ENCODE measurements at regions not wholly inside any gene's neighbourhood (a gene's known extent, or its start where the extent isn't known, plus 50 kb on each side); places are given as distances from the start of the nearest gene placed in this dataset.
A peak's percentile ranks its signal among the peaks of the same experiment; 100 is the strongest.
"Not testable (repeated sequence)": the region's sequence is repeated elsewhere in the genome, so short reads cannot be mapped to it uniquely, and the experiment has no call there.

DNA sequence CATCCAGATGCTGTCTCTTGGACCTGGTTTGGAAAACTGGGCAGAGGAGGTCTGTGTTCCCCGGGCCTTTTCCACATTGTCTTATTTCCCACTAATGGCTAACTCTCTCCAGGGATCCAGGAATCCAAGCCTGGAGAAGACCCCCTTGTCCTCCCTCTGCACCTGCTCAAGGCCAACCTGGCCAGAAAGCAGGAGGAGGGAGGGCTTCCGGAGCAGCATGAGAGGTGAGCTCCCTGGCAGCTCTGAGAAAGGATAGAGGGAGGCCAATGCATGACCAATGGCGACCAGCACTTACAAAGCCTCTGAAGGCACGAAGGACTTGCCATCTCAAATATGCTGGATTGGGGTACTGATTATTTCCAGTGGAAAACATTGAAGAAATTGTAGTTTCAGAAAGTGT lies 445.0 kb upstream of the B3GAT1 start:
- Mint-ChIP-seq H3K36me3 (no peaks in the 10 kb centered on the region), H3K27me3 (peaks cover 0 to 10% (median 10%) of the 10 kb centered on the region in 3 donors), H3K4me1 (no peaks in the 10 kb centered on the region), H3K27ac (no peak overlapping the region), H3K9me3 (no peaks in the 10 kb centered on the region), H3K4me3 (no peak overlapping the region)
- no peak for ATAC-seq (ENCODE audit: low read depth in 2 of 2)
- DNase-seq = no peak

DNA sequence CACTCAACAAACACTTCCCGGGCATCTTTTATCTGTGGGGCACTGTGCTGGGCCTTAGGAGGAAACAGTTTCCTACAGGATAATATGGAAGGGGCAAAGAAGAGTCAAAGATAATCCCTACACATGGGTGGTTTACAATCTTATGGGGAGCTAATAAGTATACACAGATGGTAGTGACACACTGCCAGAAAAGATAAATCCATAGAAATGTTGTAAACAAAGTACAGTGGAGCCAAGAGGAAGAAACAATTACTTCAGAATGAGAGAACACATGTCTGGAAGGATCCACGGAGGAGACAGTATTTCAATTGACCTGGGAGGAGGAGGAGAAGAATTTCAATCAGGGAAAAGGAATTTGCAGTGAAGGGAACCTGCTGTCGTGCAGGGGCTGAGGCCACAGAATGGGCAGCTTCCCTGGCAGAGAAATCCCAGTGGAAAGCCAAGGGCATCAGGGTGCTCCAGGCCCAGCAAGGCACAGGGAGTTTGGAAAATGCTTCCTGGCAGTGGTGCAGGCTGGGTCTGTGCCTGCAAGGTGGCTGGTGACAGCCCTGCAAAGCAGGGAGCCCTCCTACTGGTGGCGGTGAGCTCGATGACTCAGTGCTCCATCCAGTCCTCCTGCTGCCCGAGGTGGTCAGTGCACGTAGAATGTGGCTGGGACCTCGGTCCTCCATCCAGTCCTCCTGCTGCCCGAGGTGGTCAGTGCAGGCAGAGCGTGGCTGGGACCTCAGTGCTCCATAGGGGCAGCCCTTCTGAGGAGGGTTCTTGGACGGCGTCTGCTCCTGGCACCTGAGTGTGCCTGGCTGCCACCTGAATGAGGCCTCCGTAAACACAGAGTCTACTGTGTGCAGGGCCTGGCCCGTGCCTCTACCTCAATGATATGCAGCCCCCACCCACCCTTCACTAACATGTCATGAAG lies 444.3 kb upstream of the B3GAT1 start:
- ATAC-seq (ENCODE audit: low read depth in 2 of 2) (no peak), DNase-seq (no peak)
- Mint-ChIP-seq H3K27me3 (peaks cover 0 to 10% (median 10%) of the 10 kb centered on the region in 3 donors), H3K4me3 (no peak overlapping the region), H3K4me1 (no peaks in the 10 kb centered on the region), H3K9me3 (no peaks in the 10 kb centered on the region), H3K27ac (no peak overlapping the region), H3K36me3 (no peaks in the 10 kb centered on the region)

DNA sequence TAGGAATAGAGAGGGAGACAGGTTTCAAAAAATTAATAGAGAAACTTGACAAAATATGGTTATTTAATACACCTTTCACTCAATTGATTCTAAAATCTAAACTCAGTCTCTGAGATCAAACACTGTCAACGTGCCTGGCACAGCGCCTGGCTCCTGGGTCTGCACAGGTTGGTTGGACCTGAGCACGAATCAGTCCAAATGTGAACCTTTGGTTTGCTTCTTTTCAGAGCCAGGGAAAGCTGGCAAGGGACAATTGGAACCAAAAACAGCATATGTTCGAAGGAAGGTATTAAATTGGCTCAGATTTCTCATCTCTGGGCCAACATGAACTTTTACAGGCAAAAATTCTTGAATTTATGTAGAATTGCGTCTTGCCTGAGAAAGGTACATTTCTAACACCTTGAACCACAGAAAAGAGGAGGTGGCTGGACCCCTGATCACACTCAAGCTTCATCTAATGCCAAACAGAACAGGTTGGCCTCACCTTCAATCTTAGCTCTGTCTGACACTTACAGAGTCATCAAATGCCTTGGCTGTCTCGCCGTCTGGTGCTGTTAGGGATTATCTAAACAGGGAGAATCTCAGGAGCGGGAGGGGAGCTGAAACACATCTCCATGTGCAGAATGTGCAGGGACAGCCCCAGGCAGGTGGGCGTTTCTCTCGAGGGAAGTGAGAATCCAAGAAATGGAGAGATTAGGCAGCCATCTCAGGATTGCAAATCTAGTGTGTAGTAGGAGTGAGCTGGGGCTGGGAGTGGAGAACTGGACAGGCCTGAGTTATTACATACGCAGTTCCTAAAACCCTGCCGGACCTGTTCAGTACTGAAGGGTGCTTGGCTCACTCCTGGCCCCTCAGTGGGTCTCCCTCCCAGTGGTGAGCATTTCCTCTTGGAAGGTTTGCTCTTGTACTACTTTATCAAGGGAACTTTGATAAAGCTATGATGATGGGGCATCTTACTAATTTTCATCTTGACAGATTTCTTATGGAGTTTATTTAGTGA lies 442.2 kb upstream of the B3GAT1 start:
- no peak overlapping the region for H3K27ac Mint-ChIP-seq
- peaks cover 4 to 10% (median 10%) of the 10 kb centered on the region in 3 donors for H3K27me3 Mint-ChIP-seq
- no peak for DNase-seq
- peak overlapping the region in 1 of 8 donors; percentile 3 for H3K4me3 Mint-ChIP-seq
- H3K4me1 Mint-ChIP-seq = no peaks in the 10 kb centered on the region
- no peaks in the 10 kb centered on the region for H3K36me3 Mint-ChIP-seq
- no peak for ATAC-seq (ENCODE audit: low read depth in 2 of 2)
- H3K9me3 Mint-ChIP-seq = no peaks in the 10 kb centered on the region

DNA sequence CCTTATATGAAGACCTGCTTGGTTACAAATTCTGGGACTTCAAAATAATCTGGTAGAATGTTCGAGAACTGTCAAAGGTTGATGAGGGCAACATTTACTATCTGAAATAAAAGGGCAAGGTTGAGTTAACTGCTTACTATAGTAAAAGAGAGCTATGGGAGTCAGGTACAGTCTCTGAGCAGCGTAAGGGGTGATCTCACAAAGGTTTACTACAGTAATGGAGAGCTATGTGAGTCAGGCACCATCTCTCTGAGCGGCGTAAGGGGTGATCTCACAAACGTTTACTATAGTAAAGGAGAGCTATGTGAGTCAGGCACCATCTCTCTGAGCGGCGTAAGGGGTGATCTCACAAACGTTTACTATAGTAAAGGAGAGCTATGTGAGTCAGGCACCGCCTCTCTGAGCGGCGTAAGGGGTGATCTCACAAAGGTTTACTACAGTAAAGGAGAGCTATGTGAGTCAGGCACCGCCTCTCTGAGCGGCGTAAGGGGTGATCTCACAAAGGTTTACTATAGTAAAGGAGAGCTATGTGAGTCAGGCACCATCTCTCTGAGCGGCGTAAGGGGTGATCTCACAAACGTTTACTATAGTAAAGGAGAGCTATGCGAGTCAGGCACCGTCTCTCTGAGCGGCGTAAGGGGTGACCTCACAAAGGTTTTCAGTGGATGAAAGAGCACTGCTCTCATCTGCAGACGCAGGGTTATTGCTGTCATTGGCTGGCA lies 439.6 kb upstream of the B3GAT1 start:
- H3K4me1 Mint-ChIP-seq; H3K4me3 Mint-ChIP-seq; H3K27ac Mint-ChIP-seq; H3K9me3 Mint-ChIP-seq; ATAC-seq (ENCODE audit: low read depth in 2 of 2); H3K27me3 Mint-ChIP-seq; DNase-seq; H3K36me3 Mint-ChIP-seq: not testable (repeated sequence)

DNA sequence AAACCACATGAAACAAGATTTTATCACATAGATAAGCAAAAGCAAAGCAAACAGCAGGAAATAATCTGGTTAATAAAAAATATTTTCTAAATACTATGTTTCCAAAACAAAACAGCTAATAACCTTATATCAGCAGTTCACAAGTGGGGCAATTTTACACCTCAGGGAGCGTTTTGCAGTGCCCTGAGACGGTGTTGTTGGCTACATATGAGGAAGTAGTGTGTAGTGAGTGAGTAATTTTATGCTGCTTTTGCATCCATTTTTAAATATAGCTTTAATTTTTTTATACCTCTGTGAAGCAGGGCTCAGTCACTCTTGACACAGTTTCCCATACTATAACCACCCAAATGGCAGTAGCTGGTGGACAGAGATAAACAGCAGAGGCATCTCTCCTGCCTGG lies 438.5 kb upstream of the B3GAT1 start:
- Mint-ChIP-seq H3K9me3 (no peaks in the 10 kb centered on the region), H3K4me3 (no peak overlapping the region), H3K36me3 (no peaks in the 10 kb centered on the region), H3K27ac (no peak overlapping the region), H3K4me1 (no peaks in the 10 kb centered on the region), H3K27me3 (peaks cover 4 to 10% (median 6%) of the 10 kb centered on the region in 3 donors)
- ATAC-seq (ENCODE audit: low read depth in 2 of 2) (no peak), DNase-seq (no peak)

DNA sequence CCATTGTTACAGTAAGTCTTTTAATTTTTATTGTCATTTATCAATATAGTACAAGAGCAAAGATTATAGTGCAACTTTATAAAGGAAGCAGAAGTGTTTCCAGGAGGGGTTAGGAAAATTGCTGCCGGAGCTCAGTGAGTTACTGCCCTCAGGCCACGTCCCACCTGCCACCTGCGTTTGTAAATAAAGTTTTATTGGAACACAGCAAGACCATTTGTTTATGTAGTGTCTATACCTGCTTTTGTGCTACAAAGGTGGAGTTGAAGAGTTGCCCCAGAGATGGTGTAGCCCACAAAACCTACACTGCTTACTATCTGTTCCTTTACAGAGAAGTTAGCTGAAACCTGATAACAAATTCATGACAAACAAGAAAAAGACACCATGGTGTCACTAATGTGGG lies 437.8 kb upstream of the B3GAT1 start:
- no peak overlapping the region for H3K27ac Mint-ChIP-seq
- no peak for DNase-seq
- no peak for ATAC-seq (ENCODE audit: low read depth in 2 of 2)
- H3K4me3 Mint-ChIP-seq = no peak overlapping the region
- no peaks in the 10 kb centered on the region for H3K4me1 Mint-ChIP-seq
- H3K36me3 Mint-ChIP-seq = no peaks in the 10 kb centered on the region
- H3K27me3 Mint-ChIP-seq = peaks cover 4 to 10% (median 5%) of the 10 kb centered on the region in 3 donors
- H3K9me3 Mint-ChIP-seq = no peaks in the 10 kb centered on the region

DNA sequence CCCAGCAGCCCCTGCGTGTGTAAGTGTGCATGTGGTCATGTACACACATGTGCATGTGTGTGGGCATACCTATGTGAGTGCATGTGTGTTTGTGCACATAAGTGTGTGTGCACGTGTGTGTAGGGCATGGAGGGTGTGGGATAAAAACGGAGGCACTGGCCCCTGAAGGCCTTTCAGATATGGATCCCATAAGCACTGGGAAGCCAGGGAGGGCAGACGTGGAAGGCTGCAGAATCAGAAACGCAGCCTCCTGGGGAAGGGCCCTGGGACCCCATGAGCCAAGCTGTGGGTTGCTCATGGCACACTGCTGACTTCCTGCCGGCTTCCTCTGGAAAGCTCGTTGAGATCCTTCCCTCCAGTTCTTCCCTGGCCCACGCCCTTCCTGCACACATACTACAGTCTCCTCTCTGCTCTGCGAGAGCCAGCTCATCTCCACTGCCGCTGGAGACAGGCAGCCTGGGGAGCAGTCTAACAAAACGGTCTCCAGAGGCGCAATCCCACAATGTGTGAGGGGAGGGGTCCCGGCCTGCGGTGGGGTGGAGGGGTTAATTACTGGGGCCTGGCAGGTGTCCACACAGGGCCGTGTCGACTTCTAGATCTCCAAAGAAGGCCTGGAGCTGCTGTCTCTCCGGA lies 435.2 kb upstream of the B3GAT1 start:
- H3K4me1 Mint-ChIP-seq = no peaks in the 10 kb centered on the region
- H3K27me3 Mint-ChIP-seq = peaks cover 0 to 11% (median 8%) of the 10 kb centered on the region in 3 donors

DNA sequence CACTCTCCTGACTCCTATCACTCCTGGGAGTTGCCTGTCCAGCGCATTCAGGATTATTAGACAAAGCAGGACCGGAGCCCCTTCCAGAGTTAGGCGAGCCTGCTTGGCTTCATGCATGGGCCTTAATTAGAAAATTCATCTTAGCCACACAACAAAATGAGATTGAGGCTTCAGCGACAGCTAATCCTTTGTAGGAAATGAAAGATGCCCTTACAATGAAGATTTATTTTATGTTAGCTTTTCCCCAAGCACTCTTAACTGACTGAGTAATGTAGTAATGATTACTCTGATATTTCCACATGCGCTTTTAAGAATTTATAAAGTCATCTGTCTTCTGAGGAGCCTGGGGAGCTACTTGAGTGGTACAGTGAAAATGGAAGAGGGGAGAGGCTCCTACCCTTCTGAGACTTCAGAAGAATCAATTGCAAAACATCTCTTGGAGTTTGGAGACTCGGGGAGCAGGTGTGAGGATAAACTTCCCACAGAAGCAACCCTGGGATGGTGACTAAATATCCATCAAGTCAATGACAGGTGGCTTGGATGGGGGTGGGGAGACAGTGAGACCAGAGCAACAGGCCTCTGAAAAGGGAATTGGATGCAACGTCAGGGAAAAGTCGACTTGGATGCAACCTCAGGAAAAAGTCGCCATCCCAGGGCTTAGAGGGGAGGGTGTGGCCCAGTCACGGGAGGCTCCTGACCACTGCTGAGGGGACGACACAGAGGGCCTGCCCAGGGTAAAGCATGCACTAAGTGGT lies 434.5 kb upstream of the B3GAT1 start:
- Mint-ChIP-seq H3K4me1 (no peaks in the 10 kb centered on the region), H3K36me3 (no peaks in the 10 kb centered on the region), H3K9me3 (no peaks in the 10 kb centered on the region), H3K4me3 (no peak overlapping the region), H3K27me3 (peaks cover 5 to 11% (median 9%) of the 10 kb centered on the region in 3 donors), H3K27ac (no peak overlapping the region)
- no peak for DNase-seq
- ATAC-seq (ENCODE audit: low read depth in 2 of 2) = no peak

More for the DNA sequence above, 435.2 kb upstream of the B3GAT1 start:
- Mint-ChIP-seq H3K4me3 (no peak overlapping the region), H3K9me3 (no peaks in the 10 kb centered on the region), H3K36me3 (no peaks in the 10 kb centered on the region), H3K27ac (no peak overlapping the region)
- DNase-seq (no peak), ATAC-seq (ENCODE audit: low read depth in 2 of 2) (no peak)

DNA sequence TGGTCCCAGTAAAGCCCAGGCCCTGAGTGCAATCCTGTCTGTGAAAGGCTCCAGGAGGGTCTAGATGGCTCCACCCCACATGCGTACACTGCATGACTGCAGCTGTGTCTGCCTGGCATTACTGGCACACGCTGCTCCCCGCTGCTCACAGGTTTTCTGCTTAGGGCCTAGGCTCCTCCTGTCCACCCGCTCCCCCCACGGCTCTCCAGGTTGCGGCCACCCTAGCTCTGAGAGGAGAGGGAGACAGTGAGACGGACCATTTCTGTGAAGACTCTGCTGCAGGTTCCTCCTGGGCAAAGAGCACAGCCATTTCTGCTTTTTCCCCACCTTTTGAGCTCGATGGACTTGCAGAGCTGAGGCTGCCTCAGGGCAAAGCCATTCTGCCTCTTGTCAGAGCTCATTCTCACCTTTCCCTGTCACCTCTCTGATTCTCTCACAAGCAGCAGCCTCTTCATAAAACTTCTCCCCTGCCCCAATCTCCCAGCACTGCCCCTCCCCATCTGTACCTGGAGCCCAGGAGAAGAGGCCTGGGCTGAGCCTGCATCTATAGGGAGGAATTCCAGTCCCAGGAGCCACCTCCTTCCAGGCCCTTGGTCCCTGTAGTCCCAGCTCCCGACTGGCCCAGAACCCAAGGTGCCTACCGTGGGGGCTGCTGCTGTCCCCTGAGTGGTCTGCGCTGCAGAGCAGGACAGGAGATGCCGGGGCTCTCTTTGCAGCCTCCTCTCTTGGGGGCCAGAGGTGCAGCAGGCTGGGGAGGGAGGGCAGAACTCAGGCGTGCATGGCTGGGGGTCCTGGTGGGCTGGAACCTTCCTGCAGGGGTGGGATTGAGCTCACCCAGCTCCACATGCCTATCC lies 433.7 kb upstream of the B3GAT1 start:
- DNase-seq (no peak), ATAC-seq (ENCODE audit: low read depth in 2 of 2) (no peak)
- Mint-ChIP-seq H3K36me3 (no peaks in the 10 kb centered on the region), H3K27ac (no peak overlapping the region), H3K9me3 (no peaks in the 10 kb centered on the region), H3K27me3 (peaks cover 13 to 15% (median 14%) of the 10 kb centered on the region in 3 donors), H3K4me1 (no peaks in the 10 kb centered on the region), H3K4me3 (no peak overlapping the region)

DNA sequence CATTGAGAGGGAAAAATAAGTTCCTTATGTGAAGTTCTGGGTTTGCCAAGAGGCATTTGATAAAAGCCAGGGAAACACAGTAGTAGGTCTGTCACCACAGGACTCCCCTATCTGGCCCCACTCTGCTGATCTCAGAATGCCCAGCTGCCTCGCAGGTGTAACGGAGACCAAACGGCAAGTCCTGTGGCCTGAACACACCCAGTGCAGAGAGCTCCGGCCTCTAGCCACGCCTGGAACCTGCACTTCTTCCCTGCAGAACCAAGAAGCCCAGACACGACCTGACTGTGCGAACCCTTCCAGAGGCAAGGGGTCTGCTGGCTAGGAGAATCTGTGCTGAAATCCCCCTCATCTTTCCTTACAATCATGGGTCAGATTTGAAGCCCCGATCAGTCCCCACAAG lies 432.8 kb upstream of the B3GAT1 start:
- Mint-ChIP-seq H3K36me3 (no peaks in the 10 kb centered on the region), H3K4me3 (no peak overlapping the region), H3K9me3 (no peaks in the 10 kb centered on the region), H3K27me3 (peaks cover 15 to 22% (median 16%) of the 10 kb centered on the region in 3 donors), H3K4me1 (no peaks in the 10 kb centered on the region), H3K27ac (no peak overlapping the region)
- DNase-seq (no peak), ATAC-seq (ENCODE audit: low read depth in 2 of 2) (no peak)

DNA sequence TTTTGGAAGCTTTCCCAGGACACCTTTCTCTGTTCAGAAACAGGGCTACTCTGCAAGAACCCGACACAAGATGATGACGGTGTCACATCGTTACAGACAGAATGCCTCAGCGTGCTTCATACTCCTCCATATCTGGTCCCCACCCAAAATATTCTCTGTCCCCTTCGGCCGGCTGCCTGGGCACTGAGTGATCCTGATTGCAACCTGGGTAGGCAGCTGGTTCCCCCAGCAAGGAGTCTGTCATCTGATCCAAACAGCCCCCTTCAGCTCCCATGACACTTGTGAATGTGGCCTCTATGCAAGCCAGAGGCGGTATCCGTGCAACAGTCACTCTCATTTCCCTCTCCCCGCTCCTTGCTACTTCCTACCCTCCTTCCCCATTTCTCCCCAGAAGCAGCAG lies 431.7 kb upstream of the B3GAT1 start:
- no peaks in the 10 kb centered on the region for H3K36me3 Mint-ChIP-seq
- H3K27ac Mint-ChIP-seq = no peak overlapping the region
- DNase-seq = no peak
- ATAC-seq (ENCODE audit: low read depth in 2 of 2) = no peak
- H3K27me3 Mint-ChIP-seq = peaks cover 15 to 22% (median 16%) of the 10 kb centered on the region in 3 donors
- no peaks in the 10 kb centered on the region for H3K4me1 Mint-ChIP-seq
- no peaks in the 10 kb centered on the region for H3K9me3 Mint-ChIP-seq
- H3K4me3 Mint-ChIP-seq = no peak overlapping the region

DNA sequence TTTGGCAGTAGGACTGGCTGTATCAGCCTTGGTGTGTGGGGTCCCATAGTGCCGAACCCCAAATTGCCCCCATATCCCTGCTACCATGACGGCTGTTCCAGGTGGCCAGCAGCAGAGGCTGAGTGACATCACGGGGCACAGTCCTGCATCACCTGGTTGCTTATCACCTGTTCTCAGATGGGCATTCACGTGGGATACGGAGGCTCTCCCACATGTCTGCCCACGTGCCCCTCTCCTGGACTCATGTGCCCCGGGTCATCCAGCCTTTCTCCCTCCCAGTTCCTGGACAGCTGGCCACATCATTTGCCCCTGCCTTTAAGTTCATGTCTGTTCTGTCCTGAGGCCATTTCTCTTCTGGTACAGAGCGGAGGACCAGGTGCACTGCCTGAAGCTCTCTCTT lies 431.0 kb upstream of the B3GAT1 start:
- no peak for ATAC-seq (ENCODE audit: low read depth in 2 of 2)
- H3K9me3 Mint-ChIP-seq = no peaks in the 10 kb centered on the region
- H3K27ac Mint-ChIP-seq = no peak overlapping the region
- no peaks in the 10 kb centered on the region for H3K4me1 Mint-ChIP-seq
- H3K36me3 Mint-ChIP-seq = no peaks in the 10 kb centered on the region
- DNase-seq = no peak
- no peak overlapping the region for H3K4me3 Mint-ChIP-seq
- peaks cover 15 to 22% (median 16%) of the 10 kb centered on the region in 3 donors for H3K27me3 Mint-ChIP-seq
